ENCODE measurements at regions not wholly inside any gene's neighbourhood (a gene's known extent, or its start where the extent isn't known, plus 50 kb on each side); places are given as distances from the start of the nearest gene placed in this dataset.

GRCh38 chr6:4346659-4347333 is 211.4 kb upstream of the ECI2 start:
- TF ChIP-seq POLR2AphosphoS5 (IDR thresholded peaks at IDR 0.05; ENCODE audit: borderline replicate concordance, low read depth, low read length), result no peak
- no peak for TF ChIP-seq EZH2 (IDR thresholded peaks at IDR 0.05)
- TF ChIP-seq FOXP2 (optimal IDR thresholded peaks at IDR 0.05; ENCODE audit: control extremely low read depth, extremely low read length, insufficient read depth), result no peak

All from SK-N-MC (cell line).